Upper lobe of left lung (tissue), 4 donors: ENCODE measurements at regions not wholly inside any gene's neighbourhood (a gene's known extent, or its start where the extent isn't known, plus 50 kb on each side); places are given as distances from the start of the nearest gene placed in this dataset.

Source experiments
- CTCF ChIP-seq, 6 experiments: fragments of 450-650 bp in 4 of 6; fragments of 200-600 bp in 2 of 6; sonication (generic) in 2 of 6; IDR thresholded peaks; one replicate each; pipeline ENCODE4 v1.5.1; 2016 to 2019; ENCODE audit warnings: antibody characterized with exemption in 6 of 6
- EP300 ChIP-seq, 4 donors: sonication (generic); formaldehyde crosslinking; IDR thresholded peaks; one replicate each; pipeline ENCODE4 v1.5.1; 2017; ENCODE audit warnings: antibody characterized with exemption in 4 of 4, control low read depth in 2 of 4
- POLR2A ChIP-seq, 4 donors: fragments of 450-650 bp; IDR thresholded peaks; one replicate each; pipeline ENCODE4 v1.5.1; 2016 to 2017; ENCODE audit warnings: antibody characterized with exemption in 4 of 4, mild to moderate bottlenecking in 2 of 4
- POLR2AphosphoS5 ChIP-seq, 2 donors: sonication (generic); formaldehyde crosslinking; IDR thresholded peaks; one replicate each; pipeline ENCODE4 v1.5.1; 2017; ENCODE audit warnings: antibody characterized with exemption in 2 of 2

- TF ChIP-seq EP300 (IDR thresholded peaks at IDR 0.05), result no peak
- no peak for TF ChIP-seq CTCF (IDR thresholded peaks at IDR 0.05)
- no peak for TF ChIP-seq POLR2AphosphoS5 (IDR thresholded peaks at IDR 0.05)
- TF ChIP-seq POLR2A (IDR thresholded peaks at IDR 0.05), result no peak
These were observed 71.7 kb upstream of the SERPINE2 start for GRCh38 chr2:224110811-224111210.
